H9 (cell line): ENCODE measurements at regions not wholly inside any gene's neighbourhood (a gene's known extent, or its start where the extent isn't known, plus 50 kb on each side); places are given as distances from the start of the nearest gene placed in this dataset.

Experiments used
- DNase-seq: peaks from one replicate; pipeline ENCODE4 v3.0.0-alpha.2; 2017
- H2AFZ ChIP-seq: one replicate; pipeline ENCODE4 v1.6.1; 2013; ENCODE audit warnings: mild to moderate bottlenecking, low read length, control low read depth, moderate library complexity
- H2AK5ac ChIP-seq: 2 replicates; pipeline ENCODE4 v1.6.1; 2013; ENCODE audit warnings: low read length, control low read depth, mixed read lengths; ENCODE audit not compliant: insufficient read length
- H2BK120ac ChIP-seq: one replicate; pipeline ENCODE4 v1.6.1; 2013; ENCODE audit warnings: low read depth, mild to moderate bottlenecking, low read length, control low read depth, inconsistent platforms; ENCODE audit not compliant: poor library complexity, severe bottlenecking
- H2BK12ac ChIP-seq: 2 replicates; pipeline ENCODE4 v1.6.1; 2013; ENCODE audit warnings: low read length, control low read depth, mixed read lengths, low read depth; ENCODE audit not compliant: insufficient read length
- H2BK15ac ChIP-seq: 2 replicates; pipeline ENCODE4 v1.6.1; 2013; ENCODE audit warnings: low read depth, low read length, control low read depth
- H2BK20ac ChIP-seq: one replicate; pipeline ENCODE4 v1.6.1; 2013; ENCODE audit warnings: low read depth, mild to moderate bottlenecking, low read length, control low read depth, inconsistent platforms; ENCODE audit not compliant: poor library complexity, severe bottlenecking
- H2BK5ac ChIP-seq: 2 replicates; pipeline ENCODE4 v1.6.1; 2013; ENCODE audit warnings: low read length, control low read depth, mixed read lengths; ENCODE audit not compliant: insufficient read length
- H3K14ac ChIP-seq: 2 replicates; pipeline ENCODE4 v1.6.1; 2013; ENCODE audit warnings: low read length, control low read depth; ENCODE audit not compliant: insufficient read depth
- H3K18ac ChIP-seq: 2 replicates; pipeline ENCODE4 v1.6.1; 2013; ENCODE audit warnings: low read depth, mild to moderate bottlenecking, mixed read lengths, low read length, control low read depth; ENCODE audit not compliant: insufficient read length
- H3K23ac ChIP-seq: 2 replicates; pipeline ENCODE4 v1.6.1; 2013; ENCODE audit warnings: low read length, control low read depth, mixed read lengths, low read depth; ENCODE audit not compliant: insufficient read length
- H3K23me2 ChIP-seq: 2 replicates; pipeline ENCODE4 v1.6.1; 2013; ENCODE audit warnings: low read depth, mild to moderate bottlenecking, mixed read lengths, low read length, control low read depth; ENCODE audit not compliant: insufficient read length, poor library complexity, severe bottlenecking
- H3K27ac ChIP-seq: 2 replicates; pipeline ENCODE4 v1.5.1; 2013; ENCODE audit warnings: low read length, control low read depth, mixed read lengths, low read depth; ENCODE audit not compliant: insufficient read length
- H3K27me3 ChIP-seq: 2 replicates; pipeline ENCODE4 v1.6.1; 2013; ENCODE audit warnings: low read length, control low read depth, inconsistent platforms; ENCODE audit not compliant: insufficient read depth
- H3K4ac ChIP-seq: 2 replicates; pipeline ENCODE4 v1.6.1; 2013; ENCODE audit warnings: low read depth, mild to moderate bottlenecking, control low read depth, inconsistent platforms, low read length, moderate library complexity
- H3K4me1 ChIP-seq: 2 replicates; pipeline ENCODE4 v1.6.1; 2013; ENCODE audit warnings: low read length, control low read depth, inconsistent platforms; ENCODE audit not compliant: insufficient read depth
- H3K4me2 ChIP-seq: 2 replicates; pipeline ENCODE4 v1.6.1; 2013; ENCODE audit warnings: low read length, control low read depth, mixed read lengths; ENCODE audit not compliant: insufficient read length, insufficient read depth
- H3K56ac ChIP-seq: 2 replicates; pipeline ENCODE4 v1.6.1; 2013; ENCODE audit warnings: low read depth, mild to moderate bottlenecking, mixed read lengths, low read length, control low read depth; ENCODE audit not compliant: insufficient read length
- H3K79me1 ChIP-seq: 2 replicates; pipeline ENCODE4 v1.6.1; 2013; ENCODE audit warnings: low read depth, mild to moderate bottlenecking, moderate library complexity, low read length, control low read depth, inconsistent platforms; ENCODE audit not compliant: insufficient read depth, poor library complexity, severe bottlenecking
- H3K79me2 ChIP-seq: 2 replicates; pipeline ENCODE4 v1.6.1; 2013; ENCODE audit warnings: low read length, control low read depth, inconsistent platforms; ENCODE audit not compliant: insufficient read depth
- H3K9ac ChIP-seq: 2 replicates; pipeline ENCODE4 v1.6.1; 2013; ENCODE audit warnings: low read length, control low read depth, mixed read lengths; ENCODE audit not compliant: insufficient read length; ENCODE audit errors: extremely low read depth
- H3K9me3 ChIP-seq: one replicate; pipeline ENCODE4 v1.6.1; 2013; ENCODE audit warnings: low read depth, low read length, inconsistent platforms; ENCODE audit not compliant: control insufficient read depth
- H3T11ph ChIP-seq: one replicate; pipeline ENCODE4 v1.6.1; 2013; ENCODE audit warnings: mild to moderate bottlenecking, low read length, control low read depth, inconsistent platforms
- H4K20me1 ChIP-seq: one replicate; pipeline ENCODE4 v1.6.1; 2013; ENCODE audit not compliant: control insufficient read depth, insufficient read length, insufficient read depth
- H4K5ac ChIP-seq: 2 replicates; pipeline ENCODE4 v1.6.1; 2013; ENCODE audit warnings: low read depth, mild to moderate bottlenecking, mixed read lengths, low read length, control low read depth; ENCODE audit not compliant: insufficient read length
- H4K8ac ChIP-seq: replicated peaks from 2 replicates; pipeline ENCODE4 v1.6.1; 2013; ENCODE audit warnings: low read length, control low read depth, mixed read lengths, low read depth; ENCODE audit not compliant: insufficient read length
- H4K91ac ChIP-seq: 2 replicates; pipeline ENCODE4 v1.6.1; 2013; ENCODE audit warnings: low read depth, mild to moderate bottlenecking, moderate library complexity, mixed read lengths, low read length, control low read depth; ENCODE audit not compliant: insufficient read length
- H3K27ac Mint-ChIP-seq, 3 experiments: 2 replicates in 2 of 3; 3 replicates in 1 of 3; pipeline ENCODE4 v1.8.0; 2020 to 2021; ENCODE audit warnings: mixed read lengths in 3 of 3, mild to moderate bottlenecking in 1 of 3, moderate library complexity in 1 of 3
- H3K27me3 Mint-ChIP-seq: 2 replicates; pipeline ENCODE4 v1.8.0; 2021; ENCODE audit warnings: low read depth, mild to moderate bottlenecking, moderate library complexity, mixed read lengths
- H3K36me3 Mint-ChIP-seq, 3 experiments: 2 replicates in 2 of 3; 3 replicates in 1 of 3; pipeline ENCODE4 v1.8.0; 2020 to 2021; ENCODE audit warnings: low read depth in 3 of 3, mixed read lengths in 3 of 3; ENCODE audit not compliant: insufficient read depth in 1 of 3
- H3K4me1 Mint-ChIP-seq, 2 experiments: 2 replicates each; pipeline ENCODE4 v1.8.0; 2020; ENCODE audit warnings: mixed read lengths in 2 of 2
- H3K4me3 Mint-ChIP-seq, 2 experiments: 2 replicates in 1 of 2; 3 replicates in 1 of 2; pipeline ENCODE4 v1.8.0; 2020 to 2021; ENCODE audit warnings: mild to moderate bottlenecking in 2 of 2, mixed read lengths in 2 of 2, moderate library complexity in 1 of 2
- H3K9me3 Mint-ChIP-seq, 2 experiments: 2 replicates in 1 of 2; 3 replicates in 1 of 2; pipeline ENCODE4 v1.8.0; 2020; ENCODE audit warnings: mild to moderate bottlenecking in 2 of 2, mixed read lengths in 2 of 2, moderate library complexity in 1 of 2
- WGBS: extraction: QIAGEN DNeasy Blood & Tissue Kit; methylation state at CpG from one replicate; pipeline ENCODE4 v1.1.7; 2013; ENCODE audit warnings: missing lambda C conversion rate, low lambda C conversion rate, mixed read lengths; ENCODE audit not compliant: insufficient read length; ENCODE audit errors: extremely low coverage; 5-methylcytosine and 5-hydroxymethylcytosine counted together
- TF ChIP-seq, protein P1 (sequence below): fragments of 200-600 bp; sonication (generic); conservative IDR thresholded peaks from 3 replicates; pipeline ENCODE4 v1.8.0; 2021; ENCODE audit warnings: antibody characterized with exemption, mild to moderate bottlenecking

DNA sequence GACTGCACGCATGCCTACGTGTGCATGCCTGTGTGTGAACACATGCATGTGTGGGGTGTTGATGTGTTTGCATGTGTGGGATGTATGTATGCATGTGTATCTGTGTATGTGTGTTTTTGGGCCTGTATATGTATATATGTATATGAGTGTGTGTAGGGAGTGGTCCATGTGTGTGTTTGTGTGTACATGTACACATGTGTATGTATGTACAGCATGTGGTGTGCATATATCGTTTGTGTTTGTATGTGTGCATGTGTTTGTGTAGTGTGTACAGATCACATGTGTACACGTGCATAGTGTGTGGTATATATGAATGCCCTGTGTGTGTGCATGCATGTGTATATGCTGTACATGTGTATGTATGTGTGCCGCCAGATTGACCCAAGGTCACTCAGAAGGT is 54.2 kb upstream of the ASB18 start:
- WGBS = no CpG with 5 or more reads among the region's 5 CpGs
- H3K18ac ChIP-seq = no peak overlapping the region
- no peak overlapping the region for H3K14ac ChIP-seq
- H2BK12ac ChIP-seq = no peak overlapping the region
- H3T11ph ChIP-seq = no peak overlapping the region
- no peak overlapping the region for H2BK20ac ChIP-seq
- no peaks in the 10 kb centered on the region for H3K79me1 ChIP-seq
- no peaks in the 10 kb centered on the region for H3K27me3 ChIP-seq
- H4K5ac ChIP-seq = no peak overlapping the region
- H3K79me2 ChIP-seq = no peaks in the 10 kb centered on the region
- no peak overlapping the region for H3K27ac ChIP-seq
- H4K8ac ChIP-seq = no peak overlapping the region
- no peaks in the 10 kb centered on the region for H3K9me3 ChIP-seq
- H2AK5ac ChIP-seq = no peak overlapping the region
- no peak overlapping the region for H4K91ac ChIP-seq
- H2BK120ac ChIP-seq = no peak overlapping the region
- Mint-ChIP-seq H3K36me3 (peaks cover 0 to 9% (median 0%) of the 10 kb centered on the region in 3 experiments; a peak in 2 of 7 replicates), H3K4me3 (no peak overlapping the region), H3K4me1 (no peaks in the 10 kb centered on the region), H3K27ac (no peak overlapping the region), H3K9me3 (peaks cover 5 to 8% of the 10 kb centered on the region in 2 experiments), H3K27me3 (no peaks in the 10 kb centered on the region; the same call in 1 of the 2 replicates)
- no peaks in the 10 kb centered on the region for H4K20me1 ChIP-seq
- H3K9ac ChIP-seq = no peak overlapping the region
- no peak overlapping the region for H3K23ac ChIP-seq
- H3K4me2 ChIP-seq = no peak overlapping the region
- H2BK5ac ChIP-seq = no peak overlapping the region
- H3K4ac ChIP-seq = no peak overlapping the region
- H2AFZ ChIP-seq = no peak overlapping the region
- DNase-seq = no peak
- no peaks in the 10 kb centered on the region for H3K4me1 ChIP-seq
- TF ChIP-seq, protein P1, sequence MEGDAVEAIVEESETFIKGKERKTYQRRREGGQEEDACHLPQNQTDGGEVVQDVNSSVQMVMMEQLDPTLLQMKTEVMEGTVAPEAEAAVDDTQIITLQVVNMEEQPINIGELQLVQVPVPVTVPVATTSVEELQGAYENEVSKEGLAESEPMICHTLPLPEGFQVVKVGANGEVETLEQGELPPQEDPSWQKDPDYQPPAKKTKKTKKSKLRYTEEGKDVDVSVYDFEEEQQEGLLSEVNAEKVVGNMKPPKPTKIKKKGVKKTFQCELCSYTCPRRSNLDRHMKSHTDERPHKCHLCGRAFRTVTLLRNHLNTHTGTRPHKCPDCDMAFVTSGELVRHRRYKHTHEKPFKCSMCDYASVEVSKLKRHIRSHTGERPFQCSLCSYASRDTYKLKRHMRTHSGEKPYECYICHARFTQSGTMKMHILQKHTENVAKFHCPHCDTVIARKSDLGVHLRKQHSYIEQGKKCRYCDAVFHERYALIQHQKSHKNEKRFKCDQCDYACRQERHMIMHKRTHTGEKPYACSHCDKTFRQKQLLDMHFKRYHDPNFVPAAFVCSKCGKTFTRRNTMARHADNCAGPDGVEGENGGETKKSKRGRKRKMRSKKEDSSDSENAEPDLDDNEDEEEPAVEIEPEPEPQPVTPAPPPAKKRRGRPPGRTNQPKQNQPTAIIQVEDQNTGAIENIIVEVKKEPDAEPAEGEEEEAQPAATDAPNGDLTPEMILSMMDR = no peak
- no peak overlapping the region for H2BK15ac ChIP-seq
- no peaks in the 10 kb centered on the region for H3K23me2 ChIP-seq
- no peak overlapping the region for H3K56ac ChIP-seq
